OCI-LY3 (cell line): ENCODE measurements at regions not wholly inside any gene's neighbourhood (a gene's known extent, or its start where the extent isn't known, plus 50 kb on each side); places are given as distances from the start of the nearest gene placed in this dataset.

ENCODE experiments used
- EZH2phosphoT487 ChIP-seq: fragments of 200-600 bp; shearing (Covaris generic); IDR thresholded peaks from 2 replicates; pipeline ENCODE4 v1.6.1; 2018; ENCODE audit warnings: antibody characterized with exemption, mixed run types, low read depth
- TF ChIP-seq, protein P1 (sequence below): fragments of 200-600, 300-600 bp; sonication (generic); IDR thresholded peaks from 2 replicates; pipeline ENCODE4 v1.5.1; 2014; ENCODE audit warnings: antibody characterized with exemption, low read length, low read depth

DNA sequence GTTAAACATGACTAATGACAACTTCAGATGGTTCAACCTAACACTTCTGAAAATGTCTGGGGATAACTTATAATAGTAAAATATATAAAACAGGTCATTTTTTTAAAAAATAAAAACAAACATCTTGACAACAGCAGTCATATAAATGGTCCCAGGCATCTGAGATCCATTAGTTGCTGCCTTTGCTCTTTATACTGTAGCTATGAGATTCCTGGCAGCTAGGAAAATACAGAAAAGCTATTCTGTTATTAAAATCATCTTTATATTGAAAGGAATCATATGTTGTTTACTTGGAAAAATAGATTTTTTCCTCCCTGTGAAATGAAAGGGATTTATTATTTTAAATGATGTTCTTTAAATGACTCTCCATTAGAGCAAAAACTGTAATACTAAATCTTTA lies 55.7 kb upstream of the DEUP1 start:
- TF ChIP-seq, protein P1, sequence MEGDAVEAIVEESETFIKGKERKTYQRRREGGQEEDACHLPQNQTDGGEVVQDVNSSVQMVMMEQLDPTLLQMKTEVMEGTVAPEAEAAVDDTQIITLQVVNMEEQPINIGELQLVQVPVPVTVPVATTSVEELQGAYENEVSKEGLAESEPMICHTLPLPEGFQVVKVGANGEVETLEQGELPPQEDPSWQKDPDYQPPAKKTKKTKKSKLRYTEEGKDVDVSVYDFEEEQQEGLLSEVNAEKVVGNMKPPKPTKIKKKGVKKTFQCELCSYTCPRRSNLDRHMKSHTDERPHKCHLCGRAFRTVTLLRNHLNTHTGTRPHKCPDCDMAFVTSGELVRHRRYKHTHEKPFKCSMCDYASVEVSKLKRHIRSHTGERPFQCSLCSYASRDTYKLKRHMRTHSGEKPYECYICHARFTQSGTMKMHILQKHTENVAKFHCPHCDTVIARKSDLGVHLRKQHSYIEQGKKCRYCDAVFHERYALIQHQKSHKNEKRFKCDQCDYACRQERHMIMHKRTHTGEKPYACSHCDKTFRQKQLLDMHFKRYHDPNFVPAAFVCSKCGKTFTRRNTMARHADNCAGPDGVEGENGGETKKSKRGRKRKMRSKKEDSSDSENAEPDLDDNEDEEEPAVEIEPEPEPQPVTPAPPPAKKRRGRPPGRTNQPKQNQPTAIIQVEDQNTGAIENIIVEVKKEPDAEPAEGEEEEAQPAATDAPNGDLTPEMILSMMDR: no peak
- TF ChIP-seq EZH2phosphoT487: no peak
